Cerebellar nuclear complex (tissue), 1 donor: ENCODE measurements at regions not wholly inside any gene's neighbourhood (a gene's known extent, or its start where the extent isn't known, plus 50 kb on each side); places are given as distances from the start of the nearest gene placed in this dataset.
A peak's percentile ranks its signal among the peaks of the same experiment; 100 is the strongest.

Experiments
- DNase-seq, 2 experiments: peaks; one replicate each; lab custom pipeline; 2025; lab: John Stamatoyannopoulos, UW

DNA sequence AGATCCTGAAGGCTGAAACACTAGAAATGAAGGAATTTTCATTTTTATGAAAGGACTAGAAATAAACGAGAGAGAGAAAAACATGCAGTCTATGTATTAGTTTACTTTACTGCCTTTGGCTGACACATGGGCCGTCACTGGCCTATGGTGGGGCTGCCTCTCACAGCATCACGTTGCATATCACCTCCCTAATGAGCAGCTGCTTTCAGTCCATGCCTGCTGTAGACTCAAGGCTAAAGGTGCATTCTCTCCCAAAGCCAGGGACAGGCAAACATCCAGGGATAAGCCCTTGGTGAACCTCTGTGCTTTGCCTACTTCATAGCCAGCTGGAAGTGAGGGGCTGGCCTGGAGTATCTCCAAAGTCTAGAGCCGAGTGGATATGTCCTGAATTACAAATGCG, 359.4 kb downstream of the GPAM start:
- no peak for DNase-seq

DNA sequence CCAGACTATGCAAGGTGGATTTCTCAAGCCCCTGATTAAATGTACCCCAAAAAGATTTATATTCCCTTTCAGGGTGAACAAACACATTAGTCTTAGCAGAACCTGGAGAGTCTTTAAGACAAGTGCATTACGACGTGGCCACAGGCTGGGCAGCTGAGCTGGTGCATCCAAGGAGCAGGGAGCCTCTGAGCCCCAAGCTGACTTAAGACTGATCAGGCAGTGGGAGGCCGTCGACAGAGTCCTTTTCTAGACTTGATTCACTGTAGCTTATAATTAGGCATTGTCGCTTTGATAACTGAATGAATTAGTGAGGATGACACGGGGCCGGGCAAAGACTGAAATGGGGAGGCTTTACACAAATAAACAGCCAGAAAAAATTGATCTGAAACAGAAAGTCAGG, 353.2 kb downstream of the GPAM start:
- no peak for DNase-seq

DNA sequence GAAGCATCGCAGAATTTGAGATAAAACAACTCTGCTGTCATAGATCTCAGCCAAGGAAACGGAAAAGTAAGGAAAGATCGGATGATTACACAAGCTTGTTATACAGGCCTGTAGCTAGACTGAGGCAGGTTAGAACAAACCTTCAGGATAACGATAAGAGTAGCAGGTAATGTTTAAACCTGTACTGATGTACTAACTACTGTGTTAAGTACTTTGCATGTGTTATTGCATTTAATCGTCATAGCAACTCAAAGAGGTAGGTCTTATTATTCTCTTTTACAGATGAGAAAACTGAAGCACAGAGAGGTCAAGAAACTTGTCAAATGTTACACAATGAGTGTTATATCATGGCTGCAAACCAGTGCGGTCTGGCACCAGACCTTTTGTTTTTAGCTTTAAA, 352.5 kb downstream of the GPAM start:
- no peak for DNase-seq

DNA sequence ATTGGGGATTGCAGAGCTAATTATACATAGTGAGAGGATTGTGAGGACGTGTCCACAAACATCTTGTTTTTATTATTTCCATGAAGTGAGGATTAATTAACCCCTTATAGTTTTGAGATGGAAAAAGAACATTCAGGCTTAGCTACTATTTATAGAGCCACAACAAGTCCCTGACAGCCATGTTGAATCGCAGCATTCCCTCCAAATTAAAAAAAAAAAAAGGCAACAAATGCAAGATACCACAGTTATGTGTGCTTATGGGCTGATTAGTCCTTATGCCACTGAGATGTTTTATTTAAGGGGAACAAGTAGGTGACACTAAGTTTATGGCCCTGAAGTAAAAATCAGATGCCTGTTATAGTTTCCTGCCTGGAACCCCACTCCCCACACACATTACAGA, 350.3 kb downstream of the GPAM start:
- no peak for DNase-seq

DNA sequence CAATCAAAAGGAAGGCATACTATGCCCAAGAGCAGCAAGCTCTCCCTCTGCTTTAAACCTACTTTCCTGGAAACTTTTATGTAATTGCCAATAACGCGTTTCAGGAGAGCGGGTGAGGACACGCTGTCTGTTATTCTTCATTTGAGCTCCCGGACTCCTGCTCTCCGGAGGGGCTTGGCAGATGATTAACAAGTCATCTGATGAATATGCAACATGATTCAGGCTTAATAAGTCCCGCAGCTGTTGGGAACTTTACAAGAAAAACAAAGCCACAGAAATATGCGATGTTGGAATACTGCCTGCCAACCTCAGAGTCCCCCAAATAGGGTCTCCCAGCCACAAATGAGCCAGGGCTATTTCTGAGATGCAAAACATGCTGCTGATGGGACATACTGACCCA, 348.0 kb downstream of the GPAM start:
- no peak for DNase-seq

DNA sequence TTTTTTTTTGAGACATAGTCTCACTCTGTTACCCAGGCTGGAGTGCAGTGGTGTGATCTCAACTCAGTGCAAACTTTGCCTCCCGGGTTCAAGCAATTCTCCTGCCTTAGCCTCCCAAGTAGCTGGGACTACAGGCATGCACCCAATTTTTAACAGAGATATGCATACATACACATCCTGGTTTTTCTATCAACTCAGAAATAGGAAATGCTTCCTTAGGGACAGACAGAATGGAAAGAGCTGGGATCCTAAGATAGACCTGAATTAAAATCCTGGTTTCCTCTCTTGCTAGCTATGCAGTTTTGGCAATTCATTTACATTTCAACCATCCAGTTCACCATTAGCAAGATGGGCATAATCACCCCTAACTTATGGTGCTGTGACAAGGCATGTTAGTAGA, 347.5 kb downstream of the GPAM start:
- no peak for DNase-seq

DNA sequence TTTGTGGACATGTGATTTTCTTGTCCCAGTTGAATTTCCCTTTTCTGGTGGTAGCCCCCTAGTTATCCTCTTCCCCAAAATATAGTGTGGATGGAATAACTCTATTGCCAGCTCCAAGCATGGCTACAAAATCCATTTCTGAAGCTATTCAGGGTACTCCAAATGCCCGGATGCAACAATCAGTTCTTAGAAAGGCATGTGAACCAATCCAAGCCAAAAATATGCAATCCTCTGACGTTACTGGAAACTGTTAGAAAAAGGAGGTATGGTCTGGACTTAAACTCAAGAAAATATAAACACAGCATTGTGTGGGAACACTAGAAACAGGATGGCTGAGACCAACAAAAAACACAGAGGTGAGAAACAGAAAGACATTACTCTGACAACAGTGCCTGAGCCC, 347.0 kb downstream of the GPAM start:
- DNase-seq, result no peak

DNA sequence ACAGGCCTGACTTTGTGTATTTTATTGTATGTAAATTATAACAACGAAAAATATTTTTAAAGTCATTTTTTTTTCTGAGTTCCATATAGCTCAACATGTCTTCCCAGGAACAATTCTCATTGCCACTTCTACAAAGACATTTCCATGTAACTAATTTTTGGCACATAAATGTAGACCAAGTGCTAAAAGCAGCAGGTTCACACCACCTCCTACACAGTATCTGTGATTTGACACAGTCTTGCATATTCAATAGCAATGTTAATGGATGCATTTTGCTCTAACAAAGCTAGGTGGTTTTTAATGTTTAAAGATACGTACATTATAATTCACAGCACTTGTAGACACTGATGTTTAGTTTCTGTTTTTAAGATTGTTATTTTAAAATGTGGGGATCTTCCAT, 346.5 kb downstream of the GPAM start:
- DNase-seq, result no peak

DNA sequence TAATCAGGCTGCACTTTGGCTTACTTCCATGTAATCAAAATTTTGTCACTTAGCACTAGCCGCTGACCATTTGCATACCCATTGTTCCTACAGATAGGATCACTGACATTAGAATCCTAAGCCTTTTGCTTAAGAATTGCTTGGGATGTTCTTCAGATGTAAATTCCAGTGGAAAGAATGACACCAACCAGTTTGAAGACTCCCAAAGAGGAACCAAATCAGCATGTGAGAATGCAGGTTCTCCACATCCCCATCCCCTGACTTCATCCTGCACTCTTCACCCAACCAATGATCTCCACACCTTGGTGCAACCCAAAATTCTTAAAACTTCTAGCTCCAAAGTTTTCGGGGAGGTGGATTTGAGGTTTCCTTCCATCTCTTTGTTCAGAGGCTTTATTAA, 345.6 kb downstream of the GPAM start:
- no peak for DNase-seq

DNA sequence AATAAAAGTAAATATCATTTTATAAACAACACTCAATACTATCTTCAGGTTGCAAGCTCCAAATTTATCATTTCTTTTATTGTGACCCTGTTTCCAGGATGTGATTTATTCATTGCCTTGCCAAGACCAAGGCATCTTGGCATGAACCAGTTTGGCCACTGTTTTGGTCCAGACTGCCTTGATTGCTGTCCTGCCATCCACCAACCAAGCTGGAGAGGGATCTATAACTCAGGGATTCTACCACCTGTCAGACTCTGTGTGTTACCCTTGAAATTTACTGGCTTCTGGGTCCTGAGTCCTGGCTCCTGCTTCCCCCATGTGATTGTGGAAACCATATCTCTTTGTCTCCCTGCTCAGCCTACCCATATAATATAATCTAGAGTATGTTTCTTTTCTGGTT, 343.0 kb downstream of the GPAM start:
- DNase-seq, result peak; percentile 14 to 47

DNA sequence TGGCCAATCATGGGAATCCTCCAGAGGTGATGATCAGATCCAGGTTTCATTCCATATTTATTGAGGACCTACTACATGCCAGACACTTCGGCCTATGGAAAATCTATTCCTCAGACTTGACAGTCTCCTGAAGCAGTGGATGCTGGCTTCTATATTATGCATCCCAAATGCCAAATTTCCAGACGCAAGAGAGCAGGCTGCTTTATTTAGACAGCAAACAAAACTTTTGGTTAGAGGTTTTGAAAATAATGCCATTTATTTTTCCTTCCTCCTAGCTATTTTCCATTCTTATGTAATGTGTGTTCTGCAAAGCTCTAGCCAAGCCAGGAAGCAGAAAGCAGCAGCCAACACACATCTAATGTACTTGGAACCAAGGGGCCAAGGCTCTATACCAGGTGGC, 330.8 kb downstream of the GPAM start:
- DNase-seq, result no peak

DNA sequence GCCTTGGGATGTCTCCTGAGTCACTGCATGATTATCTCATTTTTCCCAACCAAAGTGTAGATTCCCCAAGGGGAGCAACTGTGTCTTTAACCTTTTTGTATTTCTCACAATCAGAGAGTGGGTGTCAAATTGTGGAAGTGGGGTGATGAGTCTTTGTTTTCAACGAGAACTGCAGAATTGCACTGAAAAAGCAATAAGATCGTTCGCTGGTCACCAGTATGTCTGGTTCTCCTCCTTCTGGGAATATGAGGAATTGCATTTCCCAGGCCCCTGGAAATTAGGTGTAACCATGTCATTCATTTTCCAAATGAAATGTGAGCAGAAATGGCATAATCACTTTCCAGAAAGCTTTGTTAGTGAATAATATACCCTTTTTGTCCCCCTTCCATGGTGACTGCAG, 326.9 kb downstream of the GPAM start:
- no peak for DNase-seq

DNA sequence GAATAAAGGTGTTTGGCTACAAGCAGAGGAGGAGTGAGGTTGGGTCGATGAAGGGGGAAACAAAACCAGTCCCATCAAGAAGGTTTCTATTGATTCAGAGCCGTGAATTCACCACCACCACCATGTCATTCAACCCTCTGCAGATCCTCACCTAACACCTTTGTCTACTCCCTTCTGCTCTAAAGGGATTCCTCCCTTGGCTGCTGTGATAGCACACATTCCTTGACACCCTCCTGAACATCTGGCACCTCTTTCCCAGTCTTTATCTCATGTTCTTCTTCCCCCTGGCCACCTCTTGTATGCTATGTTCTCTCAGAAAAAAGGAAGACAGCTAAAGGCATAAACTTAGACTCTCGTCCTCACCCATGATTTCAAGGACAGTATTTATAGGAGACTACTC, 318.0 kb downstream of the GPAM start:
- DNase-seq, result no peak

DNA sequence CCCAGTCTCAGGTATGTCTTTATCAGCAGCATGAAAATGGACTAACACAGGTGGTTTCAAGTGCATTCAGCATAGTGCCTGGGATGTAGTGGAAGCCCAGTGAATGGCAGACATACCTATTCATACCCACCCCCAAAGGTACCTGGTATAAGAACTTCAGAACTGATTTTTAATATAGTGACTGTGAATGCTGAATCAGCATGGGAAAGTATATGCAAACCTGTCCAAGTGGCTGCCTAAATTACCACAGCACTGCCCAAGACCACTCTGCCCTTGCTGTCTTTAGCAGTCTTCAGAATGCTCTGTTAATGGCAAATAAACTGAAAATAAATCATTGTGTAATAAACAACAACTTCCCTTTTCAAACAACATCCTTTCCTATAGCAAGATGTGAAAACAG, 312.1 kb downstream of the GPAM start:
- no peak for DNase-seq

DNA sequence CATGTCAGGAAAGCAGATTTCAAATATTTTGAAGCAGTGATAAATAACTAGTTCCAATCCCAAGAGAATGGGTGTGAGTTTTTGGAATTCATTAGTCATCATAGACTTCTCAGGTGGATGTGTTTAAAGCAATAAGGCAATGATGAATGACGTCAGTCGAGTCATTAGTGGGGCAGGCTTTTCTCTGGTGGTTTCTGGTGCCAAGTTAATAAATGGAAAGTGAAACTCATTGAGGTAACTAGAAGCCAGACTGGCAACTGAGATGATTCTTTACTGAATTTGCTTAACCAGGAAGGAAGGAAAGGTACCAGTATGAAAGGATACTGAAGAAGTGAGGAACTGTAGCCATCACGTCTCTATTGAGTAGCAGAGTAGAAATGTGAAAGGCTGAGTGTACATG, 311.0 kb downstream of the GPAM start:
- no peak for DNase-seq

DNA sequence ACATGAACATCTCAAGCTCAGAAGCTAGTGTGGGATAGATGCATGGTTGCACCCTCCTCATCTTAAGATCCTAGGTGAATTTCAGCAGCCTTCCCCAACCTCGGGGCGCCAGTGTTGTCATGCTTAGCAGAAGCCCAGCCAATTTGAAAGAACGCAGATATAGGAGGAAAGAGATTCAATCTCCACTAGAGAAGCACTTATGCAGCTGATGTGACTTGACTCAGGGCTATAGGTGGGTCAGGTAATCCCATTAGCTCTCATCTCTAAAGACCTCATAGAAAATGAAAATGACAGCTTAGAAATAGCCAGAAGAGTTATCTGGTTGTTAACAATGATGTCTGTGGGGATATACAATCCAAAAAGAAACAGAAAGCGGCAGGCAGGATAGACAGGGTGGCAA, 310.5 kb downstream of the GPAM start:
- DNase-seq, result no peak

DNA sequence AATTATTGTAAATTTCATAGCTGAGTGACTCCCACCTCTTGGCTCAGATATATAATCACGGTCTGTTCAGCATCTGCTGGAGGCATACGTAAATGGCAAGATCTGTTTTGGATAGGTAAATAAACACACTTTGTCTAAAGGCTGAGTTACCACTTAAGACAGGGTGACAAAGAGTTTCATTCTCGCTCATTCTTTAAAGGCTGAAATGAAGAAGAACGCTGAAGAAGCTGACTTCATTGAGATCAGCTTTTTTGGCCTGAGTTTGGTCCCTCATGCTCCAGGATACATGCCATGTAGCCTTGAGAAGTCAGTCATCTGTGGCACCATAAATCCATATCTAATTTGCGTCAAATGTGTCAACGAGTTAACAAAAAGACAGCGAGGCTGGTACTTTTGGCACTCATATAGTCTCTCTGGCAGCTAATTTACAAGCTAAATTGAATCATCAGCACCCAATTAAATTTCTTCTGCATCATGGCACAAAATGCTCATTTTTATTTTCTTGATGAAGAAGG, 309.9 kb downstream of the GPAM start:
- DNase-seq, result no peak

DNA sequence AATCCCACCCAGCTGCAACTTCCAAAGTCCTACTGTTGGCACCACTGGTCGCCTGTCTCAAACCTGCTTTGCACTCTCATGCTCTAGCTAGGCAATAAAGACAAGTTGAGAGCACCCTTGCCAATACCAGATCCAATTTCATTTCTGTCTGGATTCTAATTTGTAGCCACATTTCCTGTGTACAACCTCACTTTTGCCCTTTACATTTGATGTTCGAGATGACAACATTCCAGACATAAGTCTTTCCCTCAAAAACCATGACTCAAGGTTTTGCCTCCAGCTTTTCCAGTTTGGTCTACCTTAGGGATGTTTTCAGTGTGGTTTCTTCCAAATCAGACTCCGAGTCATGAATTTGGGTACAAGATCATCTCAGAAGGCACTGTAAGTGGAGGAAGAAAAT, 309.0 kb downstream of the GPAM start:
- no peak for DNase-seq

DNA sequence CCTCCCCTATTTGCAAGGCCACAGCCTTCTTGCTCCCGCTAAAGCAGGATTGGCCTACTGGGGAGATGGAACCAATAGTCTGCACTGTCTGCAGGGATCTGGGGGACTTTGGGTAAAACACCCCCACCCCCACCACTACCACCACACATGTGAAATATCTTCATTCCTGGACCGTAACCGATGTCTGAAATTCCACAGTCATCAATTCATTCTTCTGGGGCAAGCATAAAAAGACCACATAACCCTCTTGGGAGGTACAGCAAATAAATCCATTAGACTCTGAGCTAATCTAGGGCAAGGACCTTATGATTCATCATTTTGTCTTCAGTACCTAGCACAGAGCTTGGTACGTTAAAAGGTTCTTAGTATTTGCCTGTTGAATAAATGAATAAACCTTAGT, 307.8 kb downstream of the GPAM start:
- no peak for DNase-seq

DNA sequence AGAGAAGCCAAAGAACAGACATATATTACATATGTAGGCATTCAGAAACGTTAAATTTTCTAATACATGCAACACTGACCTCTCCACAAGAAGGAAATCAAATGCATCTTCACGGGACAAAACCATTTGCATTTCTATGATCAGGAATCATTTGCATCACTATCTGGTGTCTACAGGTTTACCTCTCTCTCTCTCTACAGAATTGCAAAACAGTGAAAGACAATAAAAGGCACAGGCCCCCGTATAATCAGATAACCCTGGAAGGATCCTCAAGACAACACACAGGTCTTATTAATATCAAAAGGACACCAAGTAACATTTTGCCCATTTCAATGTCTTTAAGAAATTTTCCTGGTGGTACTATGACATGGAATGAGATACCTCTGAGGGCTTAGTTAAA, 306.3 kb downstream of the GPAM start:
- no peak for DNase-seq

DNA sequence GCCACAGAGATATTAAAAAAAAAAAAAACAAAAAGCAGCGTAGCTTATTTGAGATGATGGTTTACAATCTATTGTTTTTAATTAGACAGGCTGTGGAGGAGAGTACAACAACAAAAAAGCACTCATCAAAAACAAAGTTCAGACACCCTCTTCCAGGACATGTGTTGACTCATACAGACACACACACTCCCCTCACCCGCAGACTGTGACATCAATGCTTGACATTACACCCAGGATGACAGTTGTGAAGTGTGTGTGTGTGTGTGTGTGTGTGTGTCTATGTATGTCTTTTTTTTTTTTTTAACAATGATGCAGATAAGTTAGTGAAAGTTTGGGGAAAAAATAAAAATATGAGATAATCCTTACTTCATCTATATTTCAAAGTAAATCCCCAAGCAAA, 303.6 kb downstream of the GPAM start:
- DNase-seq, result no peak

DNA sequence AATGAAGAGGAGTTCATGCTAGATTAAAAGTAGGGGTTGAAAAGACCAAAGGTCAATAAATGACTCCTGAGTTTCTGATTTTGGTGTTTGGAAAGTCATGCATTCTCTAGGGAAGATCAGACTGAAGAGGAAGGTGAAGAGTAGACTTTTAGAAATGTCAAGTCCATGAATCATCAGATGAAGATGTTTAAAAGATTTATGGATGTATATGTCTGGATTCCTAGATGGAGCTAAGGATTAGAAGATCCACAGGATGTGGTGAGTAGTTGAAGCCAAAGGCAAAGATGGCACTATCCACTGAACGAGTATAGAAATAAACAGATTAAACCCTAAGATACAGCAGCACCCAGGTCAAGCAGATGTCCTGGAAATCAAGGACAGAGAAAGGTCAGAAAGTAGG, 298.5 kb downstream of the GPAM start:
- no peak for DNase-seq

DNA sequence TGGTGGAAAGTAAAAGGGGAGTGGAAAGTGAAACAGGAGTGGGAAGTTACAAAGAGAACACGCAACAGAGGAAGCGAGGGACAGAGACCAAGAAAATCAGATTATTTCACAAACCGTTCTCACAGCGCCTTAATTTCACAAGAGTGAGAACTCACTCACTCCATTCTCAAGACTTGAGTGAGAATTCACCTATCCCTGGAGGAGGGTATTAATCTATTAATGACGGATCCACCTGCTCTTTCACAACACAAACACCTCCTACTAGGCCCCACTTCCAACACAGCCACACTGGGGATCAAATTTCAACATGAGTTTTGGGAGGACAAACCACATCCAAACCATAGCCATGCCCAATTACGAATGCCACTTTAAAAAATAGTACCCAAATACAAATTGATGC, 297.6 kb downstream of the GPAM start:
- DNase-seq, result no peak

DNA sequence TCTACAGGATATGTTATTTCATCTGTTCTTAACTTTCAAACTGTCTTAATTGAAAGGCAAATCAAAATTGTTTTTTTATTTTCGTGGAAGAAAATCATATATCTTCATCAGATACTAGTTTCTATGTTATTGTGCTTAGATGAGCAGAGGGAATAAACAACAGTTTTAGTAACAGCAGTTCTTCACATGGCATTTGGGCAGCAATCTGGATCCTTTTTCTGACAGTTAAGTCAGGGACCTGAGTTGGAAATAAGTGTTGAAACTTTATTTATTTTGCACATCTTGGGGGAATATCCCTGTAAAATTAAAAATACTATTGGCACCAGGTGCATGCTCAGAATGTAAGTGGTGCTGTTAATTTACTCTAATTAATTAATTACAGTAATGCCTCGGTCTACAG, 296.3 kb downstream of the GPAM start:
- DNase-seq, result no peak

DNA sequence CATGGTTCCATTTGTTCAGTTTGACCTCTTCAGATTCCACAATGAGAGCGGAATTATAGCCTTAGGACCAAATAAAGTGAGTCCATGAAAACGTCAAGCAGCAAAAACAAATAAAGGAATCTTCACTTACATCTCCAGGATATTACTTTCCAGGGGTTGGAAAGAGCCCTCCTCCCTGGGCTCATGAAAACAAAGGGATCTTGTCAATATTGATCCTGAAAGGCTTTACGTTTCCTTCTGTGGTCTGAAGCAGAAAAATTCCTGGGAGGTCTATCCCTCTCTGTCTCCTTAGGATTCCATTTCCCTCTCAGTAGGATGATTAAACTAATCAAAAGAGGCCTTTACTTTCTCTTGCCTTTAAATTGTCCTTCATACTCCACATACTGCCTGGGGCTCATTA, 293.5 kb downstream of the GPAM start:
- no peak for DNase-seq
